Choroid plexus epithelial cell (primary cell): ENCODE measurements at regions not wholly inside any gene's neighbourhood (a gene's known extent, or its start where the extent isn't known, plus 50 kb on each side); places are given as distances from the start of the nearest gene placed in this dataset.

Experiments used
- DNase-seq: peaks from one replicate; pipeline ENCODE4 v3.0.0-alpha.2; 2010; ENCODE audit warnings: low read depth
- H3K4me3 ChIP-seq: 2 replicates; pipeline ENCODE4 v1.5.1; 2011; ENCODE audit warnings: low read depth, mild to moderate bottlenecking, control low read depth, low read length, moderate library complexity
- CTCF ChIP-seq: conservative IDR thresholded peaks from 2 replicates; pipeline ENCODE4 v1.5.1; 2011; ENCODE audit warnings: low read depth, mild to moderate bottlenecking, control low read depth, inconsistent platforms, low read length, moderate library complexity

- no peak for TF ChIP-seq CTCF
- H3K4me3 ChIP-seq = no peak overlapping the region
- DNase-seq = no peak
These were observed 179.8 kb upstream of the ELAC2 start for GRCh38 chr17:13197586-13197985.

GRCh38 chr17:13194887-13195286 is 177.1 kb upstream of the ELAC2 start:
- no peak overlapping the region for H3K4me3 ChIP-seq
- TF ChIP-seq CTCF = no peak
- no peak for DNase-seq

- no peak for DNase-seq
- no peak overlapping the region for H3K4me3 ChIP-seq
- no peak for TF ChIP-seq CTCF
These were observed 165.0 kb upstream of the ELAC2 start for GRCh38 chr17:13182854-13183253.

GRCh38 chr17:13182450-13182849 is 164.6 kb upstream of the ELAC2 start:
- TF ChIP-seq CTCF = no peak

GRCh38 chr17:13181683-13182082 is 163.9 kb upstream of the ELAC2 start:
- no peak for TF ChIP-seq CTCF
- no peak overlapping the region for H3K4me3 ChIP-seq

More at GRCh38 chr17:13182450-13182849, 164.6 kb upstream of the ELAC2 start:
- no peak for DNase-seq
- no peak overlapping the region for H3K4me3 ChIP-seq

GRCh38 chr17:13176436-13176835 is 158.6 kb upstream of the ELAC2 start:
- no peak overlapping the region for H3K4me3 ChIP-seq
- DNase-seq = no peak
- TF ChIP-seq CTCF = no peak

More at GRCh38 chr17:13181683-13182082, 163.9 kb upstream of the ELAC2 start:
- no peak for DNase-seq

- no peak overlapping the region for H3K4me3 ChIP-seq
- no peak for TF ChIP-seq CTCF
- no peak for DNase-seq
These were observed 154.0 kb upstream of the ELAC2 start for GRCh38 chr17:13171790-13172189.
